VCaP (cell line): ENCODE measurements at regions not wholly inside any gene's neighbourhood (a gene's known extent, or its start where the extent isn't known, plus 50 kb on each side); places are given as distances from the start of the nearest gene placed in this dataset.

ENCODE experiments used
- H3K27ac ChIP-seq: fragments of 450-650 bp; 2 replicates; pipeline ENCODE4 v1.5.1; 2017
- TF ChIP-seq, protein P1 (sequence below): fragments of 450-650 bp; conservative IDR thresholded peaks from 2 replicates; pipeline ENCODE4 v1.5.1; 2017; ENCODE audit warnings: mild to moderate bottlenecking, moderate library complexity

DNA sequence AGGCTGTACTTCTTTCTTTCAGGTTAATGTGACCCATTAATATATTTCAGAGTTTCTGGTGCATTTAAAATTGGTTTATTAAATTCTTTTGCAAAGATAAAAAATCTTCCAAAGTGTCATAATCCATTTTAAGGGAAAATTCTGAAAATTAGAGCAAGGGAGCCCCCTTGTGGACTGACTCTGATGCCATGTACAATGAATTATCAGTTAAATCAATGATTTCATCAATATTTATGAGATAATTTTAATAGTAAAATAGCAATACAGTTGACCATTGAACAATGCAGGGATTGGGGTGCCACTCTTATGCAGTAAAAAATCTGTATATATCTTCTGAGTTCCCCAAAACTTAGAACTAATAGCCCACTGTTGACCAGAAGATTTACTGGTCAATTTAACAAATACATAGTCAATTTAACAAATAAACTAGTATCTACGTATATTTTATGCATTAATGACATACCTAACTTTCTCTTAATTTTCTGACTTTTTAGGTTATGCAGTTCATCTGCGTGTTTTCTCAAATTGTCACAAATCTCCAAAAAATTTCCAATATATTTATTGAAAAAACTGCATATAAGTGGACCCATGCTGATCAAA is 479.1 kb upstream of the MIR17HG start:
- H3K27ac ChIP-seq = no peak overlapping the region
- TF ChIP-seq, protein P1, sequence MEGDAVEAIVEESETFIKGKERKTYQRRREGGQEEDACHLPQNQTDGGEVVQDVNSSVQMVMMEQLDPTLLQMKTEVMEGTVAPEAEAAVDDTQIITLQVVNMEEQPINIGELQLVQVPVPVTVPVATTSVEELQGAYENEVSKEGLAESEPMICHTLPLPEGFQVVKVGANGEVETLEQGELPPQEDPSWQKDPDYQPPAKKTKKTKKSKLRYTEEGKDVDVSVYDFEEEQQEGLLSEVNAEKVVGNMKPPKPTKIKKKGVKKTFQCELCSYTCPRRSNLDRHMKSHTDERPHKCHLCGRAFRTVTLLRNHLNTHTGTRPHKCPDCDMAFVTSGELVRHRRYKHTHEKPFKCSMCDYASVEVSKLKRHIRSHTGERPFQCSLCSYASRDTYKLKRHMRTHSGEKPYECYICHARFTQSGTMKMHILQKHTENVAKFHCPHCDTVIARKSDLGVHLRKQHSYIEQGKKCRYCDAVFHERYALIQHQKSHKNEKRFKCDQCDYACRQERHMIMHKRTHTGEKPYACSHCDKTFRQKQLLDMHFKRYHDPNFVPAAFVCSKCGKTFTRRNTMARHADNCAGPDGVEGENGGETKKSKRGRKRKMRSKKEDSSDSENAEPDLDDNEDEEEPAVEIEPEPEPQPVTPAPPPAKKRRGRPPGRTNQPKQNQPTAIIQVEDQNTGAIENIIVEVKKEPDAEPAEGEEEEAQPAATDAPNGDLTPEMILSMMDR = peak; percentile 76

DNA sequence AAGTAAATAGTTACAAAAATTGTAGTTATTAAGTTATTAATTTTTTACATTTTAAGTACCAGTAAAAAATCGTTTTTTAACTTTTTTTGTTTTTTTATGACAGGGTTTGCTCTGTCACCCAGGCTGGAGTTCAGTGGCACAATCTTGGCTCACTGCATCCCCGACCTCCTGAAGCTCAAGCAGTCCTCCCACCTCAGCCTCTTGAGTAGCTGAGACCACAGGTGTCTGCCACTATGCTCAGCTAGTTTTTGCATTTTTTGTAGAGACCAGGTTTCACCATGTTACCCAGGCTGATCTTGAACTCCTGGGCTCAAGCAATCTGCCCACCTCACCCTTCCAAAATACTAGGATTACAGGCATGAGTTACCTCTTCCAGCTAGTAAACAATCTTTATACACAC is 477.9 kb upstream of the MIR17HG start:
- TF ChIP-seq, protein P1 = no peak
- H3K27ac ChIP-seq = no peak overlapping the region

DNA sequence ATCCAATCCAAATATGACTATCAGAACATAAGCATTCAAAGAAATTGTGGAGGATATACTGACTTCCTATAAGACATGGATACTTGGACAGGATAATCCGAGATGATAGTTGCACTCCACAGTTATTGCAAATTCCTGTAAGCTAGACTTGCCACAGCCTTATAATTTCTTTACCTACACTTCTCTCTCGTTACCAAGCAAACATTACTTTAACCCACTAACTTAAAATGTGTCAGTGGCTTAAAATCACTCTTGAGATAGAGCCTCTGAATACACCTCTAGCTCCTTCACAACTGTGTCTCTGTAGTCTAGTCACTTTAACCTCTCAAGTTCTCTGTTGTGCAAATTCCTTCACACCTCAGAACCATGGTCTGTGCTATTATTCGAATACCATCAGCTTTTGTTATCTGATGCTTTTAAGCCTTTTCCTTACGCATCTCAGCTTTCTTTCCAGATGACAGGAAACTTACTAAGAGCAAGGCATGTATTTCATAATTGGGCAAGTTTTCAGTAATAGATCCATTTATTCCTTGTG is 474.9 kb upstream of the MIR17HG start:
- TF ChIP-seq, protein P1 = no peak
- H3K27ac ChIP-seq = no peak overlapping the region

DNA sequence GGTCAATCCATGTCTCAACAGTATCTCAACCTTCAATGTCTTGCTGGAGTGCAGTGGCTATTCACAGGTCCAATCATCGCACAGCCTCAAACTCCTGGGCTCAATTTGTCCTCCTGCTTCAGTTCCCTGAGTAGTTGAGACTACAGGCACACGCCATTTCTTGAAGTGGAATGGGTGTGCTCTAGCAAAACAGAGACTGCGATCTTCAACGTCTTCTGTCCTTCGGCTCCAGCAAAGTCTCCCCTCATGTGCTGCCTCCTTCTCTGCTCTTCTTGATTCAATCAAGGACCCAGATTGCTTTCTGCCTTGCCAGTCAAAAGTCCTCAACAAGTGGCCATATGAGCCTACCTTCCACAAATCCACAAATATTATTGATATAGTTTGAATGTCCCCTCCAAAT is 466.7 kb upstream of the MIR17HG start:
- H3K27ac ChIP-seq = no peak overlapping the region
- TF ChIP-seq, protein P1 = no peak

DNA sequence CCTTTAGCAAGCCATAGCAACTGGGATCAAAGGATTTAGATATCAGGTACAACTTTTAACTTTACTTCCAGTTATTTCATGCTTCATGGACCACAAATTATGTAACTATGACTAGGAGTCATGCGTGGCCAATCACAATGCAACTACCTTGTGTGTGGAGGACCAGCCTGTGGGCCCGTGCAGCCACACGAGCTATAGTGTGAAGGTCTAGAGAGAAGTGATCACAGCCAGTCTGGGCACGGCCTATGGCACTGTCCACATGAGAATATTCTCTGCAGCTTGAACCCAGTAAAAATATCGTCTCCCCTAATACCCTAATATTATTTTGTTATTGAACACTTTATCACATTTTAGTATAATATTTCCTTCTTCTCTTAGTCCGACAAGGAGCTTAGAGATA is 464.9 kb upstream of the MIR17HG start:
- TF ChIP-seq, protein P1 = no peak
- no peak overlapping the region for H3K27ac ChIP-seq

DNA sequence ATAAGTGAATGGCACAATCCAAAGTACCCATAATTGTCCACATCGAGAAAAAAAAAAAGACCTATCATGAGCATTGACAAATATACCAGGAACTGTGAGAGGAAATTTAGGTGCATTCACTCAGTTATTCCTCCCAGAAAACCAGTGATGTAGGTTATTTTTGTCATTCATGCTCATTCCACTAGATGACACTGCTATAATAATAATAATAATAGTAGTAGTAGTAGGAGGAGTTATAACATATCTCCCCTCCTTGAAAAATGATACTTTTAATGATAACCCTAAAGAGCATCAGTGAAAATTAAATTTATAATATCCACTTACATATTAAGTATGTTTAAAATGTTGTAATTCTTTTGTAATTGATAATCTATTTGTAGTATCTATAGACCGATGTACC is 463.9 kb upstream of the MIR17HG start:
- no peak overlapping the region for H3K27ac ChIP-seq
- TF ChIP-seq, protein P1 = 0 out of 2 replicates have a peak, but pooled peaks have one; percentile 11

DNA sequence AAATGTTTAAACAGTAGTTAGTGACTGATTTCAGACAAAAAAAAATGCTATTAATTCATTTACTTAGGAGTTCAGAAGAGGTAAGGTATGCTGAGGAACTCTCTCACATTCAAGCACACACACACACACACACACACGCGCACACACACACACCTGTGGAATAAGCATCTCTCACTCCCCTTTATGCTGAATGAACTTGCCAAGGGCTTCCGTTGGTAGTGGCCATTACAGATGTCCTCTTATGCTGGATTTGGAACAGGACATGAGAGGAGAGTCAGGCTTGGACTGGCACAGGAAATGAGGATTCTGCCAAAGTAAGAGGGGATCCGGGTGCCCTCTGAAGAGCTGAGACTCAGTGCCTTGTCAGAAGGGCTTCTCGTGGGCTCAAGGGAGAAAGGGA is 463.4 kb upstream of the MIR17HG start:
- no peak overlapping the region for H3K27ac ChIP-seq
- TF ChIP-seq, protein P1 = no peak
